Stimulated activated CD4-positive, alpha-beta T cell treated with anti-CD3 and anti-CD28 coated beads, Interleukin-2, amount 100 ng/mL, for 48 hours (primary cell): ENCODE measurements at regions not wholly inside any gene's neighbourhood (a gene's known extent, or its start where the extent isn't known, plus 50 kb on each side); places are given as distances from the start of the nearest gene placed in this dataset.

Experiments
- DNase-seq, 2 donors: peaks; one replicate each; pipeline ENCODE4 v3.0.0-alpha.2; 2020

- no peak for DNase-seq
These were observed 189.6 kb upstream of the RBMS1 start for GRCh38 chr2:160683206-160683605.

GRCh38 chr2:160687629-160688028, 194.0 kb upstream of the RBMS1 start:
- no peak for DNase-seq

DNA sequence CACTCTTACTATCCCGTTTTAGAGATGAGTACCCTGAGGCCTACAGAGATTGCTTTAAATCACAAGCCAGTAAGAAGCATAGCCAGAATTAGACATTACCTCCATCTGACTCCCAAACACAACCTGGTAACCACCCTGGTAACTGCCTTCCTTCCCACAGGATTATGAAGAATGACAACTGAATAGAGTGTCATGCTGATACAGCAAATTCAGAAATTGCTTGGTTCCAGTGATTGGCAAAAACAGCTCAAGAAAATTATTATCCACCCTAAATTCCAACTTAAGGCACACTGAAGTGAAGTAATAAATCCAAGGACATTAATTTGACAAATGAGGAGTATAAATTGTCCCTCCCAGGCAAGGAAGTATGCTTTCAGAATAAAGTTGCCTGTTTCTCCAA, 195.8 kb upstream of the RBMS1 start:
- DNase-seq = no peak

GRCh38 chr2:160694221-160694620, 200.6 kb upstream of the RBMS1 start:
- no peak for DNase-seq

DNA sequence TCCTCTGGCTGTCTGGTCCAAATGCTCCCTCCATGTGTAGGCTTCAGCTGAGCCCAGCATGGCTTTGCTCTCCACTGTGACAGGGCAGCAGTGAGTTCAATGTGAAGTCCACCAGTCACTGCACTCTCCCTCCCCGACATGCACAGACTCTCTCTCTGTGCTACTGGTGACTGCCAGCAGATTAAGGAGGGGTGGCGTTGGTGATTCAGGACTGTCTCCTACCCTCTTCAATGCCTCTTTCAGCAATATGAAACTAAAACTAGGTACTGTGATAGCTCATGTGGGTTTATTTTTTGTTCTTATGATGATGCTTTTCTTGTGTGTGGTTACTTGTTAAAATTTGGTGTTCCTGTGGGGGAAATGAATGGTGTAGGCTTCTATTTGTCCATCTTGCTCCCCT, 201.0 kb upstream of the RBMS1 start:
- peak in 1 of 2 donors; percentile 7 for DNase-seq

GRCh38 chr2:160695402-160696086, 201.9 kb upstream of the RBMS1 start:
- no peak for DNase-seq

DNA sequence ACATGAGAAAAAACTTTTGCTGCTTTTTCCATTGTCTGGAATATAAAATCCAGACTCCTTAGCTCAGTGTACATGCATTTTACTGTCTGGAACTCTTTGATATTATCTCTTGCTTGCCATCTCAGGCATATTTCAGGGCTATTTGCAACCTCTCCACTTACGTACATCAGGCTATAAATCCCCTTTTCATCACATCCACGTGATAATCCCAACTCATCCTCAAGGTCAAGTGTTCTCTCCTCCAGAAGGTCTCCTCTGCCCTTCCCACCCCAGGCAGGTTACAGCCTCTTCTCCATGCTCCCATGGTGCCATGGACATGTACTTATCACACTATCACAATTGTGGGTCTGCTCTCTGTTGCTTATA, 202.5 kb upstream of the RBMS1 start:
- DNase-seq = no peak

- no peak for DNase-seq
These were observed 204.2 kb upstream of the RBMS1 start for GRCh38 chr2:160697817-160698216.

DNA sequence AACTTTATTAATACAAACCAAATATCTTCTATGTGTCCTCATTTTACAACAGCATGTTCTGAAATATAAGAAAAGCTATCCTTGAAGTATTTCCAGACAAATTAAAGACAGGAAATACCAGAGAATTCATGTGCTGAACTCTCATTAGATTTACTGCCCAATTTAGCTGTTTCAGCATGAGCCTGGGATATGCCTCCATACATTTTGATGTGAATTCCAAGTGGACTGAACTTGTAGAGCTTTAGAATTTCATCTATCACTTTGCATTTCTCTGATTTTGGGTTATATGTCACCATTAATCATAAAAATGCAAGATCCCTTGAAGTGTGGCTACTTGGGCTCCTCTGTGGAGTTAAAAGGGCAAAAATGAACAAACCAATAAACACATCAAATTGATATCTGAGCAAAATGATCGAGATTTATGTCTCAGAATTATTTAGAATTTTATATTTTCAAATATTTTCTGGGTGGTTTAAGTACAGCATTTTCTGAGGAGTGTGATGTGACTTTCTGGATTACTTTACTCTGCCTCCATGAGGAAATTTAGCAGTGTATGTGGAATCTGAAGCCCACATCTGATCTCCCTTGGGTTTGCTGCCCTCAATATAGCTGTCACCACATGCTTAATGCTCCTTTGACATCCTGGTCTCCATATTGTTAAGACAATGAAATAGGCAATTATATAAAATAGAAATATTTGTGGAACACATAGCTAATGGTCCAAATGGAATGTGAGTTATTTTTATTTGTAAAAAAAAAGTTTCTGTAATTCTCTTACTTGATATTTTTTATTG, 206.6 kb upstream of the RBMS1 start:
- no peak for DNase-seq

DNA sequence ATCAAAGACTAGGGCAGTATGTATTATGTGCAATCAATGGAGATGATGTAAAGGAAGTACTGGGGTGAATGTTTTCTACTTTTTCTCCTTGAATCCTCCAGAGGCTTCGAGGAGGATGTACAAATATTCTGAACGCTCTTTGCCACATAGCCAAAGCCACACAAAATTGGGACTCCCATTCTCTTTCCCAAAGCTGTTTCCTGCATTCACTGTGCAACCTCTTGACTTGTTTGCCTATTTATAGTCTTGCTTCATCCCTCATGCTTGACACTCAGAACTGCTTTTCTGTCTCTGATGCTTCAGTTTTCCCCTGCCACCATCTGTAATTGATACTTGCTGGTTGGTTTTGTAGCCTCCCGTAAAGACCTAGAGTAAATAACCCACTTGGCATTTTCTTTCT, 208.2 kb upstream of the RBMS1 start:
- DNase-seq = no peak

DNA sequence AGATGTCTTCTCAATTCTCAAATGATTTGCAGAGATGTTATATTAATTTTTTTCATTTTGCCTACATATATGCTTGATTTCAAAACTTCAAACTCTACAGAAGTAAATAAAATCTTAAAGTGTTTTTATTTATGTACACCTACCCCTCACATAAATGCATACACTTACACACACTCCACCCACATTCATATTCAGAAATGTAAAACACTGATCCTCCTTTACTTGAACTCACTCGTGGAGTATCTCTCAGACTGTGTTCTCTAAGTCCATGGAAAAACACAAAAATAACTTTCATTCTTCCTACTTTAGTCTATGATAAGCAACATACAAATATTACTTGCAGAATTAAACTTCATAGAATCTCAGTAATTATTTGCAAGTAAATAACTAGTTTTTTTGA, 209.1 kb upstream of the RBMS1 start:
- no peak for DNase-seq

GRCh38 chr2:160703648-160704585, 210.3 kb upstream of the RBMS1 start:
- peak; percentile 6 to 12 for DNase-seq

DNA sequence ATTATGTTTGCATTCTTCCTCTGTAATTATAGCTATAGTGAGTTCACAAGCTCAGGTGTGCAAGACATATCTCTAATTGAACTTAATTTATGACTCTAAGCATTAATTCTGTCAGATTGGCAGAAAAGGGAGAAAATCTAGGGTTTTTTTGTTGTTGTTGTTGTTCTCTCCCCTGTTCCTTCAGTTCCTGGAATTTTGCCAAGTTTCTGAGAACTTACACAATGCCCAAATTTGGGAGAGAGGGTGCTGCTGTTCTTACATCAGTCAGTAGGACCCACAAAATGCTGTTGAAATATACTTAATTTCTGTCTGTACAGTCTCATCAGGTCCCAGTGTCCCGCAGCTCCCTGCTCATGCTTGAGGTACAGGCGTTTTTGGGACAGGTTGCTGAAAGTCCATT, 221.8 kb upstream of the RBMS1 start:
- DNase-seq = no peak

DNA sequence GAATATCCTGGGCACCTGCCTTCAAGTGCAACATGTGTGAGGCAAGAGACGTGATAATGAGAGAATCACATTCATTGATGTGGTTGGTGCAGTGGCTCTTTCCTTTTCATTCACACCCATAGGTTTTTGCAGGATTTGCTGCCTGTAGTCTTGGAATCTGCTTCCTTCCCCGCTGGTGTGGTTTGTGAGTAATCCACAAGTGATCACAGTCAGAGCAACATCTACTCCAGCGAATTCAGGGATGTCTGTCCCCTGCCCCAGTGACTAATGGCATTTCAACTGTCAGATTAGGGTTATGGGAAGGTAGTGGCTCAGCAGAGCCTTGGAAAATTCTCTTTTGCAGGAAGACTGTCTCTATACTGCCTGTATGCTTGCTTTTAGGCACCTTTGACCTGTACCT, 225.5 kb upstream of the RBMS1 start:
- no peak for DNase-seq

GRCh38 chr2:160720098-160720497, 226.5 kb upstream of the RBMS1 start:
- DNase-seq = no peak

- no peak for DNase-seq
These were observed 227.8 kb upstream of the RBMS1 start for GRCh38 chr2:160721089-160722040.

- no peak for DNase-seq
These were observed 232.4 kb upstream of the RBMS1 start for GRCh38 chr2:160726046-160726445.

- DNase-seq = no peak
These were observed 236.8 kb upstream of the RBMS1 start for GRCh38 chr2:160730296-160730995.

- DNase-seq = no peak
These were observed 237.8 kb upstream of the RBMS1 start for GRCh38 chr2:160731415-160731814.

GRCh38 chr2:160731856-160732255, 238.2 kb upstream of the RBMS1 start:
- no peak for DNase-seq

GRCh38 chr2:160735696-160736095, 242.1 kb upstream of the RBMS1 start:
- DNase-seq = no peak
